PC-9 (cell line): ENCODE measurements at regions not wholly inside any gene's neighbourhood (a gene's known extent, or its start where the extent isn't known, plus 50 kb on each side); places are given as distances from the start of the nearest gene placed in this dataset.

ENCODE experiments used
- BruUV-seq: library from RNA; stranded (reverse); fragments of 400-500 nt; replicated peaks from 2 replicates; lab custom pipeline; 2021; lab: Mats Ljungman, UMichigan
- CTCF ChIA-PET: fragments of 300-600 bp; sonication (Branson Sonifier 250); formaldehyde crosslinking; loops from one replicate; lab custom pipeline; 2022; ENCODE audit warnings: antibody characterized with exemption; lab: Charles Lee
- POLR2A ChIA-PET: fragments of 300-600 bp; sonication (Branson Sonifier 250); formaldehyde crosslinking; loops from one replicate; lab custom pipeline; 2022; ENCODE audit warnings: antibody characterized with exemption; ENCODE audit not compliant: unreplicated experiment; lab: Charles Lee
- DNase-seq, 2 experiments: peaks; one replicate each; pipeline versions ENCODE4 v3.0.0 to v3.0.0-alpha.2; 2015 to 2022; ENCODE audit warnings: mixed read lengths in 1 of 2
- H2AFZ ChIP-seq: fragments of 200-600 bp; sonication (generic); 2 replicates; pipeline ENCODE4 v1.8.1; 2017; ENCODE audit warnings: antibody characterized with exemption
- H3F3A ChIP-seq: fragments of 200-600 bp; sonication (generic); 2 replicates; pipeline ENCODE4 v1.8.1; 2017; ENCODE audit warnings: antibody characterized with exemption, mild to moderate bottlenecking, low read depth; ENCODE audit not compliant: insufficient read depth
- H3K27ac ChIP-seq: fragments of 200-600 bp; sonication (generic); 2 replicates; pipeline ENCODE4 v1.6.1; 2016; ENCODE audit warnings: mixed run types
- H3K27me3 ChIP-seq: fragments of 200-600 bp; sonication (generic); 2 replicates; pipeline ENCODE4 v1.6.1; 2016; ENCODE audit warnings: low read depth, mixed run types; ENCODE audit not compliant: insufficient read depth
- H3K36me3 ChIP-seq: fragments of 200-600 bp; sonication (generic); 2 replicates; pipeline ENCODE4 v1.6.1; 2016; ENCODE audit warnings: low read depth, mixed run types
- H3K4me1 ChIP-seq: fragments of 200-600 bp; sonication (generic); replicated peaks from 2 replicates; pipeline ENCODE4 v1.6.1; 2016; ENCODE audit warnings: mixed run types; ENCODE audit not compliant: insufficient read depth
- H3K4me2 ChIP-seq: fragments of 200-600 bp; sonication (generic); 2 replicates; pipeline ENCODE4 v1.6.1; 2017; ENCODE audit warnings: mixed run types
- H3K4me3 ChIP-seq: fragments of 200-600 bp; sonication (generic); 2 replicates; pipeline ENCODE4 v1.6.1; 2016; ENCODE audit warnings: mixed run types
- H3K79me2 ChIP-seq: fragments of 200-600 bp; sonication (generic); 2 replicates; pipeline ENCODE4 v1.6.1; 2017; ENCODE audit warnings: low read depth, mixed run types
- H3K9me2 ChIP-seq: fragments of 200-600 bp; sonication (generic); 2 replicates; pipeline ENCODE4 v1.8.1; 2017; ENCODE audit warnings: mild to moderate bottlenecking; ENCODE audit not compliant: insufficient read depth
- H3K9me3 ChIP-seq: fragments of 200-600 bp; sonication (generic); 2 replicates; pipeline ENCODE4 v1.8.1; 2016; ENCODE audit warnings: low read depth; ENCODE audit not compliant: insufficient read depth
- H4K20me1 ChIP-seq: fragments of 200-600 bp; sonication (generic); 2 replicates; pipeline ENCODE4 v1.8.1; 2017; ENCODE audit not compliant: insufficient read depth
- CTCF ChIP-seq: fragments of 200-600 bp; sonication (generic); conservative IDR thresholded peaks from 2 replicates; pipeline ENCODE4 v1.6.1; 2017; ENCODE audit warnings: mixed run types, antibody characterized with exemption, mild to moderate bottlenecking, moderate library complexity
- EZH2 ChIP-seq: fragments of 200-600 bp; sonication (generic); IDR thresholded peaks from 2 replicates; pipeline ENCODE4 v1.8.0; 2017; ENCODE audit warnings: antibody characterized with exemption, low read depth
- intact Hi-C: fragments of 100-400 bp; cut with micrococcal nuclease; formaldehyde crosslinking; loops from one replicate; pipeline ENCODE4 v1.10.0; 2022; ENCODE audit not compliant: unreplicated experiment

DNA sequence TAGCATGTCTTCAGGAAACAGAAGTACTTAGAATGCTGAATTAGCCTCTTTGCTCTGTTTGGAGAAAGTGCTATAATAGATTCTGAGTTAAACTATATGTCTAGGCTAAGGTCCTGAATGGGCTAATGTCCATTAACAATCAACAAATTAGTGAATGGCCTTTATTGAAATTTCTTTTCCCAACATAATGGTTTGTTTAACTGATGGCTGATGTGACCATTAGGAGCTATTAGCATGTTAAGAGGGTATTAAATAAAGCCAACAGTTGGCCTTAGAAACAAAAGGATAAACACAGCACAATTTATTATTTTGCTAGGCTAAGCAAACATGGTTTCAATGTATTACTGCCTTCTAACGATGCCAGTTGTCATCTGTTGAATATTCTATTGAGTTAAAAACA is 234.3 kb upstream of the HS3ST5 start:
- Histone ChIP-seq H3K9me3 (0 out of 2 replicates have a peak, but pooled peaks cover 3% of the 10 kb centered on the region), H4K20me1 (no peaks in the 10 kb centered on the region), H3K27me3 (no peaks in the 10 kb centered on the region), H3K36me3 (no peaks in the 10 kb centered on the region), H3K4me1 (peaks cover 17% of the 10 kb centered on the region), H3K27ac (no peak overlapping the region), H3F3A (no peaks in the 10 kb centered on the region), H3K9me2 (no peaks in the 10 kb centered on the region), H3K79me2 (no peaks in the 10 kb centered on the region), H2AFZ (no peak overlapping the region), H3K4me2 (no peak overlapping the region), H3K4me3 (no peak overlapping the region)
- BruUV-seq = no TSS peak
- TF ChIP-seq CTCF = no peak
- no peak for TF ChIP-seq EZH2
- POLR2A ChIA-PET = no interaction called here
- no peak for DNase-seq
- CTCF ChIA-PET = no interaction called here
- intact Hi-C loops = no loop called here

DNA sequence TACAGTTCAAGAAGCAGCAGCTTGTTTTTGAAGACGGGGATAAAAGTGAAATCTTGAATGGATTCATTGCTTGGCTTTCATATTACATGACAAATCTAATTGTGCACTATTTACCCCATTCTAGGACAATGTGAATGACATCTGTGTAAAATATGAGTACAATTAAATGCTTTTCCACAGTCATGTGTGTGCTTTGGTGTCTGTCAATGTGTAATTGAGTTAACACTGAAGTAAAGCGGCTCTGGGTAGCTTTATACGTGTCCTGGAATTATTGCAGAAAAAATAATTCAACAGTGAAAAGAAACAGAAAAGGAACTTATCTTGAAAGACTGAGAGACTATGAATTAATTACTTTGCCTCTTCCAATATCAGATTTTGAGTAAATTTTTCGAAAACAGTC is 233.5 kb upstream of the HS3ST5 start:
- Histone ChIP-seq H3K27me3 (no peaks in the 10 kb centered on the region), H3K4me2 (no peak overlapping the region), H4K20me1 (no peaks in the 10 kb centered on the region), H3K9me2 (no peaks in the 10 kb centered on the region), H2AFZ (no peak overlapping the region), H3F3A (no peaks in the 10 kb centered on the region), H3K9me3 (0 out of 2 replicates have a peak, but pooled peaks cover 3% of the 10 kb centered on the region), H3K36me3 (no peaks in the 10 kb centered on the region), H3K4me3 (no peak overlapping the region), H3K27ac (no peak overlapping the region), H3K79me2 (no peaks in the 10 kb centered on the region), H3K4me1 (peaks cover 14% of the 10 kb centered on the region)
- CTCF ChIA-PET = no interaction called here
- DNase-seq = no peak
- POLR2A ChIA-PET = no interaction called here
- no TSS peak for BruUV-seq
- TF ChIP-seq CTCF (no peak), EZH2 (no peak)
- intact Hi-C loops = no loop called here

DNA sequence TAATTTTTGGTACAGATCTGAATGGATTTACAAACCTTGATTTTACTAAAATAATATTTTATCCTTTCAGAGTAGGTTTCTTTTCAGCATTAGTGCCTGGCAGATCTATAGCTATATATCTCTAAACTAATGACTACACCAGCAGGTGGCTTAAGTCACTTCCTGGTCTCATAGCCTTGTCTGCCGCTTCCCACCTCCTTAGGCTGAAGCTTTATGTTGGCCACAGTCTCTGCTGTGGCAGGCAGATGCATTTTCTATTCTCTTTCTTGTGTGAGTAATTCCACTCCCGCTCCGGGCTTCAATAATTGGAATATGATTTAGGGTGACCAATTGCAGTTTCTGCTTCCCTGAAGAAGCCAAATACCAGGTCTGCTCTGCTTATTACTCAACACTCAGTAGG is 226.8 kb upstream of the HS3ST5 start:
- Histone ChIP-seq H3K4me1 (no peaks in the 10 kb centered on the region), H3K27me3 (no peaks in the 10 kb centered on the region), H3K9me3 (no peaks in the 10 kb centered on the region), H3K79me2 (no peaks in the 10 kb centered on the region), H2AFZ (no peak overlapping the region), H3K27ac (no peak overlapping the region), H3K36me3 (no peaks in the 10 kb centered on the region), H3K4me2 (no peak overlapping the region), H4K20me1 (no peaks in the 10 kb centered on the region), H3K4me3 (no peak overlapping the region), H3K9me2 (no peaks in the 10 kb centered on the region; the same call in 1 of the 2 replicates), H3F3A (no peaks in the 10 kb centered on the region)
- no peak for TF ChIP-seq EZH2
- no peak for TF ChIP-seq CTCF
- intact Hi-C loops = no loop called here
- no TSS peak for BruUV-seq
- CTCF ChIA-PET = no interaction called here
- no peak for DNase-seq
- POLR2A ChIA-PET = no interaction called here
